ENCODE measurements at regions not wholly inside any gene's neighbourhood (a gene's known extent, or its start where the extent isn't known, plus 50 kb on each side); places are given as distances from the start of the nearest gene placed in this dataset.

GRCh38 chr3:88918841-88919240 is 188.6 kb upstream of the EPHA3 start:
- Histone ChIP-seq H2BK15ac (ENCODE audit: low read length) (no peak overlapping the region), H2AFZ (ENCODE audit: low read length) (peak overlapping the region; percentile 61), H4K8ac (ENCODE audit: extremely low read depth, insufficient read depth, low read length) (no peak overlapping the region), H4K20me1 (replicated peaks in 1 of 2; ENCODE audit: control insufficient read depth in 1 of 2, insufficient read depth in 2 of 2, low read length in 2 of 2) (no peaks in the 10 kb centered on the region), H4K5ac (ENCODE audit: insufficient read length, low read depth, low read length) (no peak overlapping the region), H3K4me2 (ENCODE audit: insufficient read depth in 1 of 2, low read depth in 2 of 2, low read length in 2 of 2) (no peak overlapping the region), H3K79me2 (ENCODE audit: control insufficient read depth in 1 of 2, insufficient read depth in 2 of 2, low read length in 2 of 2) (no peaks in the 10 kb centered on the region), H3K4me3 (ENCODE audit: extremely low read depth in 1 of 4, insufficient read depth in 2 of 4, low read depth in 3 of 4, low read length in 4 of 4) (no peak overlapping the region), H3K9ac (replicated peaks in 1 of 4; ENCODE audit: extremely low read depth in 1 of 4, low read depth in 3 of 4, low read length in 3 of 4) (no peak overlapping the region), H3K27me3 (replicated peaks in 1 of 4; ENCODE audit: control insufficient read depth in 3 of 4, extremely low read depth in 1 of 4, insufficient read depth in 3 of 4, low read length in 3 of 4) (no peaks in the 10 kb centered on the region), H3K23me2 (ENCODE audit: low read depth, low read length) (no peaks in the 10 kb centered on the region), H3K18ac (ENCODE audit: extremely low read depth, low read length) (no peak overlapping the region), H2BK5ac (ENCODE audit: low read depth, low read length) (no peak overlapping the region), H4K91ac (replicated peaks; ENCODE audit: insufficient read length, low read length) (no peak overlapping the region), H3K27ac (ENCODE audit: low read depth, low read length) (no peak overlapping the region), H3K9me3 (ENCODE audit: insufficient read depth in 2 of 2, low read depth in 1 of 2, low read length in 1 of 2) (no peaks in the 10 kb centered on the region), H3K79me1 (ENCODE audit: low read depth, low read length) (no peaks in the 10 kb centered on the region), H2AK5ac (ENCODE audit: low read depth, low read length) (no peak overlapping the region), H3K36me3 (ENCODE audit: control insufficient read depth in 2 of 4, insufficient read depth in 4 of 4, low read length in 3 of 4) (no peaks in the 10 kb centered on the region), H3K23ac (ENCODE audit: insufficient read length) (no peak overlapping the region), H3K4ac (replicated peaks; ENCODE audit: insufficient read length, low read depth, low read length) (no peak overlapping the region), H2BK12ac (ENCODE audit: low read depth, low read length) (no peak overlapping the region), H2BK120ac (replicated peaks; ENCODE audit: low read depth, low read length) (no peak overlapping the region), H3K4me1 (replicated peaks in 1 of 4; ENCODE audit: control insufficient read depth in 3 of 4, insufficient read depth in 4 of 4, low read length in 3 of 4) (no peaks in the 10 kb centered on the region; a peak in 1 of 7 replicates), H2BK20ac (ENCODE audit: low read length) (no peak overlapping the region), H3K56ac (replicated peaks; ENCODE audit: insufficient read length, low read depth, low read length) (no peak overlapping the region), H3K14ac (ENCODE audit: insufficient read length) (no peak overlapping the region)
- TF ChIP-seq SP1 (IDR thresholded peaks at IDR 0.05; ENCODE audit: low read depth, low read length) (no peak), TEAD4 (IDR thresholded peaks at IDR 0.05; ENCODE audit: low read depth, low read length) (no peak), ATF3 (IDR thresholded peaks at IDR 0.05; ENCODE audit: insufficient read depth, low read depth, low read length) (no peak), POLR2A (IDR thresholded peaks at IDR 0.05; ENCODE audit: control extremely low read depth in 1 of 2, low read depth in 2 of 2, low read length in 2 of 2) (no peak), SAP30 (IDR thresholded peaks at IDR 0.05; ENCODE audit: insufficient read depth, insufficient replicate concordance, low read length) (no peak), HDAC6 (IDR thresholded peaks at IDR 0.05; ENCODE audit: low read depth, low read length) (no peak), HDAC2 (IDR thresholded peaks at IDR 0.05; ENCODE audit: borderline replicate concordance in 1 of 2, low read depth in 2 of 2, low read length in 2 of 2) (no peak), RFX5 (IDR thresholded peaks at IDR 0.05; ENCODE audit: borderline replicate concordance, low read depth, low read length) (no peak)
- DNase-seq (ENCODE audit: low read depth in 1 of 2, low spot score in 2 of 2) = no peak
- no peak for FAIRE-seq
- WGBS, 2 experiments (ENCODE audit: extremely low coverage in 1 of 2, insufficient coverage in 1 of 2, insufficient read length in 1 of 2, insufficient replicate concordance in 2 of 2, low coverage in 1 of 2, low lambda C conversion rate in 2 of 2, missing lambda C conversion rate in 1 of 2) = 85% methylated on average over 4 of the region's 4 CpGs; no CpG with 5 or more reads in 1 of the 2 experiments
- ChIA-PET POLR2A (ENCODE audit: partially characterized antibody) (no interaction called here), CTCF (ENCODE audit: partially characterized antibody) (interaction anchor here (0.6 kb wide), 1 partner anchor 602 kb away, joined by 3 read pairs; no protein-coding TSS in a partner anchor)

Data from H1 (cell line).